ENCODE measurements at regions not wholly inside any gene's neighbourhood (a gene's known extent, or its start where the extent isn't known, plus 50 kb on each side); places are given as distances from the start of the nearest gene placed in this dataset.
"Not testable (repeated sequence)": the region's sequence is repeated elsewhere in the genome, so short reads cannot be mapped to it uniquely, and the experiment has no call there.

- DNase-seq (ENCODE audit: low read depth in 2 of 2) = no peak
Measured at GRCh38 chr12:19908830-19909229, 459.5 kb upstream of the PDE3A start.

- DNase-seq (ENCODE audit: low read depth in 2 of 2) = no peak
Measured at GRCh38 chr12:19909418-19909817, 458.9 kb upstream of the PDE3A start.

- no peak for DNase-seq (ENCODE audit: low read depth in 2 of 2)
Measured at GRCh38 chr12:19910681-19911080, 457.7 kb upstream of the PDE3A start.

GRCh38 chr12:19912991-19913390, 455.3 kb upstream of the PDE3A start:
- no peak for DNase-seq (ENCODE audit: low read depth in 2 of 2)

- no peak for DNase-seq (ENCODE audit: low read depth in 2 of 2)
Measured at GRCh38 chr12:19915392-19916195, 452.7 kb upstream of the PDE3A start.

GRCh38 chr12:19916196-19916753, 452.1 kb upstream of the PDE3A start:
- no peak for DNase-seq (ENCODE audit: low read depth in 2 of 2)

- no peak for DNase-seq (ENCODE audit: low read depth in 2 of 2)
Measured at GRCh38 chr12:19916974-19917373, 451.4 kb upstream of the PDE3A start.

GRCh38 chr12:19921716-19922115, 446.6 kb upstream of the PDE3A start:
- DNase-seq (ENCODE audit: low read depth in 2 of 2) = not testable (repeated sequence)

GRCh38 chr12:19922717-19923116, 445.6 kb upstream of the PDE3A start:
- DNase-seq (ENCODE audit: low read depth in 2 of 2) = no peak

- no peak for DNase-seq (ENCODE audit: low read depth in 2 of 2)
Measured at GRCh38 chr12:19924360-19924759, 444.0 kb upstream of the PDE3A start.

GRCh38 chr12:19925841-19926240, 442.5 kb upstream of the PDE3A start:
- DNase-seq (ENCODE audit: low read depth in 2 of 2) = no peak

- no peak for DNase-seq (ENCODE audit: low read depth in 2 of 2)
Measured at GRCh38 chr12:19926266-19926665, 442.1 kb upstream of the PDE3A start.

- no peak for DNase-seq (ENCODE audit: low read depth in 2 of 2)
Measured at GRCh38 chr12:19927661-19928060, 440.7 kb upstream of the PDE3A start.

- DNase-seq (ENCODE audit: low read depth in 2 of 2) = no peak
Measured at GRCh38 chr12:19932413-19932812, 435.9 kb upstream of the PDE3A start.

GRCh38 chr12:19933924-19934323, 434.4 kb upstream of the PDE3A start:
- no peak for DNase-seq (ENCODE audit: low read depth in 2 of 2)

- no peak for DNase-seq (ENCODE audit: low read depth in 2 of 2)
Measured at GRCh38 chr12:19937161-19937560, 431.2 kb upstream of the PDE3A start.

GRCh38 chr12:19938031-19938430, 430.3 kb upstream of the PDE3A start:
- DNase-seq (ENCODE audit: low read depth in 2 of 2) = no peak

- DNase-seq (ENCODE audit: low read depth in 2 of 2) = no peak
Measured at GRCh38 chr12:19938491-19938890, 429.8 kb upstream of the PDE3A start.

GRCh38 chr12:19940267-19940666, 428.1 kb upstream of the PDE3A start:
- DNase-seq (ENCODE audit: low read depth in 2 of 2) = no peak

GRCh38 chr12:19941096-19941495, 427.2 kb upstream of the PDE3A start:
- no peak for DNase-seq (ENCODE audit: low read depth in 2 of 2)

- DNase-seq (ENCODE audit: low read depth in 2 of 2) = no peak
Measured at GRCh38 chr12:19945559-19946435, 422.5 kb upstream of the PDE3A start.

- no peak for DNase-seq (ENCODE audit: low read depth in 2 of 2)
Measured at GRCh38 chr12:19946550-19946949, 421.8 kb upstream of the PDE3A start.

GRCh38 chr12:19947344-19947743, 421.0 kb upstream of the PDE3A start:
- no peak for DNase-seq (ENCODE audit: low read depth in 2 of 2)

Data from stimulated activated CD8-positive, alpha-beta memory T cell treated with anti-CD3 and anti-CD28 coated beads, Interleukin-2, amount 100 ng/mL, for 48 hours (primary cell).